Middle frontal gyrus (tissue), 1 donor: ENCODE measurements at regions not wholly inside any gene's neighbourhood (a gene's known extent, or its start where the extent isn't known, plus 50 kb on each side); places are given as distances from the start of the nearest gene placed in this dataset.

Experiments used
- DNase-seq: peaks from one replicate; pipeline ENCODE4 v3.0.0-alpha.2; 2015; ENCODE audit warnings: low spot score; ENCODE audit errors: extremely low spot score

GRCh38 chr10:128420623-128421022 is 294.4 kb upstream of the MKI67 start:
- DNase-seq: no peak

DNA sequence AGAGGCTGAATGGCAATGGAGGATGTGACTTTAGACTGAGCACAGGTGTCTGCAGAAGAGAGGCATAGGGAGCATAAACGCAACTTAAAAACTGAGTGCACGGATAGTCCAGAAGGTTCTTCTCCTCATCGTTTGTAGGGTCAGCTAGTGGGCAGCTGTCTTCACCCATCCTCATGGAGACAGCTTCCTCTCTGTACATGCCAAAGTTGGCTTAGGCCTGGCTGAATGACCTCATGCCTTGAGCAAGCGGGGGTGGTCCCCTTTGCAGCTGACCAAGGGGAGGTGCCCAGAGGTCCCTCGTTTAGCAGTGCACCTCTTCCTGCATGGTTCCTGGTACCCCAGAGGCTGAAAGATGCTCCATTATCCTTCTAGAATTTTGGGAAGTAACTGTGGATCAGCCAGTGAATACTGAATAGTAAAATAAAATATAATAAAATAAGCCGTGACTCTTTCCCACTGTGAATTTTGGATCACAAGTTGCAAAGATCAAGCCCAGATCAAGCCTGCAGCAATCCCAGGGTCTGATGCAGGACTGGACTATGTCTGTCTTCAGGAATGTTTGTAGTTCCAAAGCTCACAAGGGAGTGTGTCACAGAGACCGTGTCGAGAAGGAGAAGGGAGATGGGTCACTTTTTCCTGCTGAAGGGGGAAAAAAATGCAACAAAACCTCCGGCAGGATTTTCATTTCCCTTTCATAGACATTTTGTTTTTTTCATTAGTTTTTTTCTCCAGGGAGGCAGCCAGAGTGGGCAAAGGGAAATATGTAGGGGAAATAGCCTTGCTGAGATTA is 295.3 kb upstream of the MKI67 start:
- DNase-seq: no peak

- no peak for DNase-seq
Observed at GRCh38 chr10:128422190-128422589, 296.0 kb upstream of the MKI67 start.

- DNase-seq: no peak
Observed at GRCh38 chr10:128422999-128423398, 296.8 kb upstream of the MKI67 start.

GRCh38 chr10:128429321-128429720 is 303.1 kb upstream of the MKI67 start:
- DNase-seq: no peak

DNA sequence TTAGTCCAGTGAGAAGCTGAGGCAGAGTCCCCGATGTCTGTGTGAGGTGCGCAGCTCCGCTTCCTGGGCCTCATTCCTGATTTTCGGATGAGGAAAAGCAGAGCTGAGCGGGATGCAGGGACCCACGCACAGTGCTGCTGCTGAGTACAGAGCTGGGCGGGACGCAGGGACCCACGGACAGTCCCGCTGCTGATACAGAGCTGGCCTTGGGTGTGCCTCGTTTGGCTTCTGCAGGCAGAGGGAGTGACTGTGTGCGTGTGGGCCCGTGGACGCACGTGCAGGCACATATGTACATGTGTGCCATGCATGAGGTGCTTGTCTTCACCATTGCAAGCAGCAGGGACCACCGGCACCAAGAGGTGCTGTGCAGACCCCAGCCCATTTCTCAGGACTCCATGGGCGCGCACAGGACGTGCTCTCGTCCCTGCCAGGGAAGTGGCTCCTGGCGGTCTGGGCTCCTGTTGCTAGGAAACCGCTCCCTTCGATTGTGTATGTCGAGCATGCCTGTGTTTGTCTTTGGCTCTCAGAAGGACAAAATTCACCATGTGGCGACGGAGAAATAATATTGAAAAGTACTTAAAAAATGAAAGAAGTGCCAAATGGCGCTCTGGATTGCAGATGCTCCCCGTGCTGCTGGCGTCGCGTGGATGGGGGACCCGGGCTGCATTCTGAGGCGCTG is 303.8 kb upstream of the MKI67 start:
- no peak for DNase-seq

GRCh38 chr10:128431083-128431482 is 304.9 kb upstream of the MKI67 start:
- no peak for DNase-seq

GRCh38 chr10:128431506-128431905 is 305.3 kb upstream of the MKI67 start:
- no peak for DNase-seq

DNA sequence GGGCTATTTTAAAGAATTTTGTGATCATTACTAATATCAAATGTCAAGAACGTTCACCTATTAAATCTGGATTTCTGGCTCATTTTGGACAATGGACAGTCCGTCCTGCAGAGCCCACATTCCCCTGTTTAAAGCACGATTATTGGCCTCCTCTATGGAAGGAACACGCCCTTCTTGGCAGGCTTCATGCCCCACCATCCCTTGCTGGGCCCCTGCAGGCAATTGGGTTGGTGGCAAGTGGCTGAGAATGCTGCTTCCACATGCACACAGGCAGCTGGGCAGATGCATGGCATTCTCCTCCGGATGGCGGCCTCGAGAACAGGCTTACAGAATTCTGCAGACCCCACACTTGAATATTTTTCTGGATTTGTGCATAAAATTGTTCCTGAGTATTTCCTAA is 305.8 kb upstream of the MKI67 start:
- no peak for DNase-seq

GRCh38 chr10:128432423-128432822 is 306.2 kb upstream of the MKI67 start:
- no peak for DNase-seq

- no peak for DNase-seq
Observed at GRCh38 chr10:128435811-128436210, 309.6 kb upstream of the MKI67 start.

GRCh38 chr10:128437786-128438345 is 311.6 kb upstream of the MKI67 start:
- no peak for DNase-seq

GRCh38 chr10:128438417-128439063 is 312.3 kb upstream of the MKI67 start:
- DNase-seq: no peak

DNA sequence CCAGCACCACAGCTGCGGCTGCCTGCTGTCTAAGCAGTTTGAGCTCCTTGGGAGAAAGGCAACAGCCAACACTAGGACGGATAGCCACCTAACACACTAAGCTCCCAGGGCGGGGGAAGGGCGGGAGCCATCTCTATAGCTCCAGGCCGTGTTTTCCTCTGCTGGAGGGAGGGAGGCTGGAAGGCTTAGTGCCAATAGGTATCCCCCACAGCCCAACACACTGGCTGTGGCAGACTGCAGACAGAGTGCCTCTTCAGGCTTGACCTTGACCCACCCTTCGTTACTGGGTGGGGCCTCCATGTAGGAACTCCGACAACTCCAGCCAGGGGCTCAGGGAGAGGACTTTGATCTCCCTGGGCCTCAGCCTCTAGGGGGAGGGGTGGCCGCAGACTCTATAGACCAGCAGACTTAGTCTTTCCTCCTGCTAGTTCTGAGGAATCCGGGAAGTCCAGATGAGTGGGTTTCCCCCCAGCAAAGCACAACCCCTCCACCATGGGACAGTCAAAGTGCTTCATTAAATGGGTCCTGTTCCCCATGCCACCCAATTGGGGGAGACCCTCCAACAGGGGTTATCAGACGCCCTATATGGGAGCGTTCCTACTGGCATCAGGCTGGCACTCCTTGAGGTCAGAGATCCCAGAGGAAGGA is 314.4 kb upstream of the MKI67 start:
- no peak for DNase-seq

DNA sequence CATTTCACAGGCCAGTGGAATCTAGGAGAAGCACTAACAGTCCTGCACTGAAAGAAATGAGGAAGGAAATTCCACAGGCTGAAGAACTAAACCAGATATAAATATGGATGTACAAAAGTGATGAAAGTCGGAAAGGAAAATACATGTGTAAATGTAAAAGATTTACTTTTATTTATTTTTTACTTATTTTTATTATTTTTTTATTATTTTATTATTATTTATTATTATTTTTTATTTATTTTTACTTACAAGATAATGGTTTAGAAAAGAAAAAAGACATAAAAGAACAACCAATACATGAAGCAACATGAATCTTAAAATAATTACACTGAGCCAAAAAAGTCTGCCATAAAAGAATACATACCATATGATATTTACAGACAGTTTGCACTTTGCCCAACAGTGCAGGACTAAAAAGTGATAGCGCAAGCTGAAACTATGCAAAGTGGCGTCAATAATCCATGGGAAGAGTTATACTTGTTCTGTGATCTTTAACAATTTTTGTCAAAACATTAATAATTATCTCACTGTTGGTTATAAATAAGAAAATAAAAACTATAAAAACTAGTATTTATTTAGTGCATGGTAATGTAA is 317.8 kb upstream of the MKI67 start:
- DNase-seq: no peak

GRCh38 chr10:128448796-128449195 is 322.6 kb upstream of the MKI67 start:
- no peak for DNase-seq

DNA sequence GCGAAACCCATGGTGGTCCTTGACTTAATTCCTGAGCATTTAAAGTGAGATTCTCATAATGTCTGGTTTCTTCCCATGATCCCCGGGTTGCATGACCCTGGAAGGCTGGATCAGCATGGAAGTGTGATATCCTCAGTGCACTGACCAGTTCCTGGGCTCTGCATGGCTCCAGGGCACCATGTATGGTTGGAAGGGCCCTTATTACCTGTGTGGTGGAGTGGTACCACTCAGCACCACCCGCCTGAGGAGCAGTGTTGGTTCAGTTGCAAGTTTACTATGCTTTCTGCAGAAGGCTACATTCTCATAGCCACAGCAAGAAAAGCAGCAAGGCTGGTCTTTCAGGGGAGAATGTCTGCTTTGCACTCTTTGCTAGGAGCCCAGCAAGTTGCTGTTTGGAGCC is 325.7 kb upstream of the MKI67 start:
- DNase-seq: no peak

DNA sequence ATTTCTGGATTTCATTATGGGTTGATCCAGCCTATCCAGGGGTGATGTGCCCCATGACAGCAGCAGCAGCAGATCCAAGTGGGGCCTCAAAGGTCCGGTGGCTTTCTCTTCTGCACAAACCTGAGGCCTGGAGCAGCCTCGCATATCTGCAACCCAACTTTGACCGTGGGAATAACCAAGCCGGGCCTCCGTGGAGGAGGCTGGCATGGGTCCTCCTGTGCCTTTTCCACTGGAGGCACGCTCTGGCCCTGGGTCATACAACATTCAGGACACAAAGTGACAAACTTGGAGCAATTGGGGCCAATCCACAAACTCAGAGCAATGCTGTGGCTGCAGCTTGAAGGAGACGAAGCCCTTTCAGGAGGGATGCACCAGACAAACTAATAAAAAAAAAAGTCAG is 330.0 kb upstream of the MKI67 start:
- no peak for DNase-seq

- no peak for DNase-seq
Observed at GRCh38 chr10:128457136-128457535, 330.9 kb upstream of the MKI67 start.

- no peak for DNase-seq
Observed at GRCh38 chr10:128461991-128462390, 335.8 kb upstream of the MKI67 start.

GRCh38 chr10:128462844-128463243 is 336.6 kb upstream of the MKI67 start:
- no peak for DNase-seq
